PC-9 (cell line): ENCODE measurements at regions not wholly inside any gene's neighbourhood (a gene's known extent, or its start where the extent isn't known, plus 50 kb on each side); places are given as distances from the start of the nearest gene placed in this dataset.

Experiments used
- EZH2 ChIP-seq: fragments of 200-600 bp; sonication (generic); IDR thresholded peaks from 2 replicates; pipeline ENCODE4 v1.8.0; 2017; ENCODE audit warnings: antibody characterized with exemption, low read depth
- TF ChIP-seq, protein P1 (sequence below): fragments of 200-600 bp; sonication (generic); conservative IDR thresholded peaks from 2 replicates; pipeline ENCODE4 v1.6.1; 2017; ENCODE audit warnings: mixed run types, antibody characterized with exemption, mild to moderate bottlenecking, moderate library complexity

- TF ChIP-seq, protein P1, sequence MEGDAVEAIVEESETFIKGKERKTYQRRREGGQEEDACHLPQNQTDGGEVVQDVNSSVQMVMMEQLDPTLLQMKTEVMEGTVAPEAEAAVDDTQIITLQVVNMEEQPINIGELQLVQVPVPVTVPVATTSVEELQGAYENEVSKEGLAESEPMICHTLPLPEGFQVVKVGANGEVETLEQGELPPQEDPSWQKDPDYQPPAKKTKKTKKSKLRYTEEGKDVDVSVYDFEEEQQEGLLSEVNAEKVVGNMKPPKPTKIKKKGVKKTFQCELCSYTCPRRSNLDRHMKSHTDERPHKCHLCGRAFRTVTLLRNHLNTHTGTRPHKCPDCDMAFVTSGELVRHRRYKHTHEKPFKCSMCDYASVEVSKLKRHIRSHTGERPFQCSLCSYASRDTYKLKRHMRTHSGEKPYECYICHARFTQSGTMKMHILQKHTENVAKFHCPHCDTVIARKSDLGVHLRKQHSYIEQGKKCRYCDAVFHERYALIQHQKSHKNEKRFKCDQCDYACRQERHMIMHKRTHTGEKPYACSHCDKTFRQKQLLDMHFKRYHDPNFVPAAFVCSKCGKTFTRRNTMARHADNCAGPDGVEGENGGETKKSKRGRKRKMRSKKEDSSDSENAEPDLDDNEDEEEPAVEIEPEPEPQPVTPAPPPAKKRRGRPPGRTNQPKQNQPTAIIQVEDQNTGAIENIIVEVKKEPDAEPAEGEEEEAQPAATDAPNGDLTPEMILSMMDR: no peak
- no peak for TF ChIP-seq EZH2
Observed at GRCh38 chr3:159447841-159448240, 540.8 kb upstream of the IL12A start.
